Stomach (tissue), 4 donors: ENCODE measurements at regions not wholly inside any gene's neighbourhood (a gene's known extent, or its start where the extent isn't known, plus 50 kb on each side); places are given as distances from the start of the nearest gene placed in this dataset.

ENCODE experiments used
- POLR2A ChIP-seq, 4 donors: fragments of 450-650 bp; IDR thresholded peaks; one replicate each; pipeline ENCODE4 v1.6.1; 2016; ENCODE audit warnings: antibody characterized with exemption in 4 of 4, control low read depth in 2 of 4, mild to moderate bottlenecking in 1 of 4, moderate library complexity in 1 of 4
- POLR2AphosphoS5 ChIP-seq, 3 donors: sonication (generic); formaldehyde crosslinking; IDR thresholded peaks; one replicate each; pipeline ENCODE4 v1.6.1; 2016; ENCODE audit warnings: antibody characterized with exemption in 3 of 3
- TF ChIP-seq, protein P1 (sequence below), 7 experiments: fragments of 450-650 bp in 4 of 7; fragments of 200-600 bp in 3 of 7; sonication (generic) in 3 of 7; IDR thresholded peaks; one replicate each; pipeline ENCODE4 v1.5.1; 2016 to 2019; ENCODE audit warnings: antibody characterized with exemption in 7 of 7, control low read depth in 2 of 7, mild to moderate bottlenecking in 1 of 7

DNA sequence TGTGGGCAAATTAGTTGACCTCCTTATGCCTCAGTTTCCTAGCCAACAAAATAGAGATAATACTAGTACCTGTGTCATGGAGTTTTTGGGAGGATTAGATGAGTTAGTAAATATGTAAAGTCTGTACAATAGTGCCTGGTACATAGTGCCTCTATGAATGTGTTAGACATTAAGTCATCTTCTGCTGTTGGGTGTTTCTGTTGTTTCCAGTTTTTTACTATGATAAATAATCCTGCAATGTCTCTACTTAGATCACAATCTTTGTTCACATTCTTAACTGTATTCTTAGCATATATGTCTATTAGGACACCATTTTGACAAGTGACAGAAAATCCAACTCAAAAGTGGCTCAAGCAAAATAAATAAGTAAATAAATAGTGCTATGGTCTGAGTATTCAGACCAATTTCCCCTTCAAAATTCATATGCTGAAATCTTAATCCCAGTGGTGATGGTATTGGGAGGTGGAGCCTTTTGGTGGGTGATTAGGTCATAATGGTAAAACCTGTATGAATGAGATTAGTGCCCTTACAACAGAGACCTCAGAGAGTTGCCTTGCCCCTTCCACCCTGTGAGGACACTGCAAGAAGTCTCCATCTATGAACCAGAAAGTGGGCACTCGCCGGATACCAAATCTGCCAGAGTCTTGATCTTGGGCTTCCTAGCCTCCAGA, 84.3 kb downstream of the DIRAS3 start:
- TF ChIP-seq, protein P1, sequence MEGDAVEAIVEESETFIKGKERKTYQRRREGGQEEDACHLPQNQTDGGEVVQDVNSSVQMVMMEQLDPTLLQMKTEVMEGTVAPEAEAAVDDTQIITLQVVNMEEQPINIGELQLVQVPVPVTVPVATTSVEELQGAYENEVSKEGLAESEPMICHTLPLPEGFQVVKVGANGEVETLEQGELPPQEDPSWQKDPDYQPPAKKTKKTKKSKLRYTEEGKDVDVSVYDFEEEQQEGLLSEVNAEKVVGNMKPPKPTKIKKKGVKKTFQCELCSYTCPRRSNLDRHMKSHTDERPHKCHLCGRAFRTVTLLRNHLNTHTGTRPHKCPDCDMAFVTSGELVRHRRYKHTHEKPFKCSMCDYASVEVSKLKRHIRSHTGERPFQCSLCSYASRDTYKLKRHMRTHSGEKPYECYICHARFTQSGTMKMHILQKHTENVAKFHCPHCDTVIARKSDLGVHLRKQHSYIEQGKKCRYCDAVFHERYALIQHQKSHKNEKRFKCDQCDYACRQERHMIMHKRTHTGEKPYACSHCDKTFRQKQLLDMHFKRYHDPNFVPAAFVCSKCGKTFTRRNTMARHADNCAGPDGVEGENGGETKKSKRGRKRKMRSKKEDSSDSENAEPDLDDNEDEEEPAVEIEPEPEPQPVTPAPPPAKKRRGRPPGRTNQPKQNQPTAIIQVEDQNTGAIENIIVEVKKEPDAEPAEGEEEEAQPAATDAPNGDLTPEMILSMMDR (IDR thresholded peaks at IDR 0.05), result no peak
- TF ChIP-seq POLR2A (IDR thresholded peaks at IDR 0.05), result no peak
- no peak for TF ChIP-seq POLR2AphosphoS5 (IDR thresholded peaks at IDR 0.05)
